ENCODE measurements at regions not wholly inside any gene's neighbourhood (a gene's known extent, or its start where the extent isn't known, plus 50 kb on each side); places are given as distances from the start of the nearest gene placed in this dataset.
"Not testable (repeated sequence)": the region's sequence is repeated elsewhere in the genome, so short reads cannot be mapped to it uniquely, and the experiment has no call there.

DNA sequence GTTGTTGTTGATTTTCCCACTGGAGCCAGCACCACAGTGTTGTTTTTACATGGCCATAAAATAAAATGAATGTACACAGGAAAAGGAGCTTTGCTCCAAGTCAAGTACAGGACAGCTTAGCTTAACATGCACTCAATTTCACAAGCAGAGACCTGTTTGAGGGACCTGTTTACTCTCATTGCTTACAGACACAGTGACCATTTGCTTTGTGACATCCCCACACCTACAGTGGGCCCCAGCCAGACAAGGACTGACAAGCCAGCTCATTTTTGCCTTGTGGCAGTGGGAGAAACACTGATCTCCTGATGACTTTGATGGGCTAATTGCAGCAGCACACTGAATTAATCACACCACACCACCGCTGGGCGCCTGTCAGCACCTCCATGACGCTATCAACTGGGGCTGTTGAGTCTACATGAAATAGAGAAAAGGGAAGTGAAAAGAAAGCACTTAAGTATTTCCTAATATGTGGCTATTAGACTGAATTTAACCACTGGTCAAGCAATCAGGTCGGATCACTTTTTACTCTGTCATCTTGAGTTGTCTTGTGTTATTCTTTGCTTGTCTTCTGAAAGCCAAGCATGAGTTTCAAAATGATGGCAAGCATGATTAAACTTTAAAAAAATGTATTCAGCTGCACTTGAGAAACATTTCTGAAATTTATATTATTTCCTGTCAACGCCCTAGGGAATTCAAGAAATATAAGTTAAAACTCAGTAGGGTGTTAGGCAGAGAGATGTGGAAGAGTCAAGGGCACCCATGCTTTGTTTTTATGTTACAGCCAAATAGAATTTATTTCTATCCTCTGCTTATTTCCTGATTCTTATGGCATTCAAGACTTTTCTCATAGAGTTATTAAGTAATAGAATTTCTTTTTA lies 557.7 kb downstream of the RAB28 start:
- no peak for DNase-seq

- DNase-seq: no peak
These were observed 559.3 kb downstream of the RAB28 start for GRCh38 chr4:12924728-12925320.

GRCh38 chr4:12924253-12924652 lies 559.9 kb downstream of the RAB28 start:
- no peak for DNase-seq

DNA sequence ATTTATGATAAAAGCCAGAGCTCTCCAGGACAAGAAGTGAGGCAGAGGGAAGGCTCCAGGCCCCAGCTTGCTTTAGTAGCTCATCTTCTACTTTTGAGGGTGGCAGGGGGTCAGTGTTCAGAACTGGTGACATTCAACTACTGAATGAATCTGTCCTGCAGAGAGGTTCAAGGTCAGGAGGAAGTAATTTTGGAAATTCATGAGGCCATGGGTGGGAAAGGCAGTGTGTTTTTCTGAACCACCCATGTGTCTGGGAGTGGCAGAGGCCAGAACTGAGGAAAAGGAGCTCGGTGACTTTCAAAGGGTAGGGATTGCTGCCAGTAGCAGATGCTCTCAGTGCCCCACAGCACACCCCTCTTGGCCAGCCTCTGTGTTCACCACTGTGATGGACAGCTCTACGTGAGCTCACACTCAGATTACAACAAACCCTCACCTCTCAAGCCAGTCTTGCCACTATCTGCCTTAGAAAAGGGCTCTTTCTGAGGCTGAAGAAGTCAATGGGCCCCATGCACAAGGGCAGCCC lies 571.2 kb downstream of the RAB28 start:
- no peak for DNase-seq

GRCh38 chr4:12911750-12912358 lies 572.3 kb downstream of the RAB28 start:
- DNase-seq: no peak

DNA sequence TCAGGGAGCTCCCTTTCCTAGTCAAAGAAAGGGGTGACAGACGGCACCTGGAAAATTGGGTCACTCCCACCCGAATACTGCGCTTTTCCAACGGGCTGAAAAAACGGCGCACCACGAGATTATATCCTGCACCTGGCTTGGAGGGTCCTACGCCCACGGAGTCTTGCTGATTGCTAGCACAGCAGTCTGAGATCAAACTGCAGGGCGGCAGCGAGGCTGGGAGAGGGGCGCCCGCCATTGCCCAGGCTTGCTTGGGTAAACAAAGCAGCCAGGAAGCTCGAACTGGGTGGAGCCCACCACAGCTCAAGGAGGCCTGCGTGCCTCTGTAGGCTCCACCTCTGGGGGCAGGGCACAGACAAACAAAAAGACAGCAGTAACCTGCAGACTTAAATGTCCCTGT lies 580.5 kb downstream of the RAB28 start:
- not testable (repeated sequence) for DNase-seq

GRCh38 chr4:12902735-12903134 lies 581.4 kb downstream of the RAB28 start:
- DNase-seq: no peak

- no peak for DNase-seq
These were observed 586.2 kb downstream of the RAB28 start for GRCh38 chr4:12897954-12898353.

DNA sequence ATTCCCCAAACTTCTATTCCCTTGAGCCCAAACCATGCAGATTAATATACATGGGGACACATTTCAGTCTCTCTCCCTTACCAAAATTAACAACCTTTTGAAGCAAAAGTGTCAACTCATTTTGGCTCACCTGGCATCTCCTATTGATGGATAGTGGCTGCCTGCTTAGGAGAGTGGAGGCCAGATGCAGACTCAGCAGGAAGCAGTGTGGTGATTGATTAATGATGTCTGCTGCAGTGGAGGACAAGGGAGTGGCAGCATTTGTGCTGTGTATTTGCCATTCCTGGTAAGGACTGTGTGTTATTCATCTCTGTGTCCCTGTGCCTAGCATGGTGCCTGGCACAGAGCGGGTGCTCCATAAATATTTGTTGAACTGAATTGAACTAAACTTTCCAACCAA lies 590.1 kb downstream of the RAB28 start:
- no peak for DNase-seq

DNA sequence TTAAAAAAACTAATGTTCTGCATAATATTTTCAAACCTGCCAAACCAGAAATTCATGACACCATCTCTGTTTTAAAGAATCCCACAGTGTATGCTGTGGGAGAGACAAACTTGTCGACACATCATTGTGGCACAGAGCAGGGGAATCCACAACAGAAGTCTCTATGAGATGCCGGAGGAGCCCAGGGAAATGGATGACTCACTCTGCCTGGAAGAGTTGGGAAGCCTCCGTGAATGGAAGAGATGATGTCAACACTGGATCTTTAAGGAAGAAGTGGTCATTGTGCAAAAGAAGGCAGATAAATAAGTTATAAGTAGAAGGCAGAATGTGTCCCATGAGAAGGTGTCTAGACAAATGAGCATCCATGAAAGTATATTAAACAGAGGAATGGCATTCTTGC lies 595.1 kb downstream of the RAB28 start:
- no peak for DNase-seq

DNA sequence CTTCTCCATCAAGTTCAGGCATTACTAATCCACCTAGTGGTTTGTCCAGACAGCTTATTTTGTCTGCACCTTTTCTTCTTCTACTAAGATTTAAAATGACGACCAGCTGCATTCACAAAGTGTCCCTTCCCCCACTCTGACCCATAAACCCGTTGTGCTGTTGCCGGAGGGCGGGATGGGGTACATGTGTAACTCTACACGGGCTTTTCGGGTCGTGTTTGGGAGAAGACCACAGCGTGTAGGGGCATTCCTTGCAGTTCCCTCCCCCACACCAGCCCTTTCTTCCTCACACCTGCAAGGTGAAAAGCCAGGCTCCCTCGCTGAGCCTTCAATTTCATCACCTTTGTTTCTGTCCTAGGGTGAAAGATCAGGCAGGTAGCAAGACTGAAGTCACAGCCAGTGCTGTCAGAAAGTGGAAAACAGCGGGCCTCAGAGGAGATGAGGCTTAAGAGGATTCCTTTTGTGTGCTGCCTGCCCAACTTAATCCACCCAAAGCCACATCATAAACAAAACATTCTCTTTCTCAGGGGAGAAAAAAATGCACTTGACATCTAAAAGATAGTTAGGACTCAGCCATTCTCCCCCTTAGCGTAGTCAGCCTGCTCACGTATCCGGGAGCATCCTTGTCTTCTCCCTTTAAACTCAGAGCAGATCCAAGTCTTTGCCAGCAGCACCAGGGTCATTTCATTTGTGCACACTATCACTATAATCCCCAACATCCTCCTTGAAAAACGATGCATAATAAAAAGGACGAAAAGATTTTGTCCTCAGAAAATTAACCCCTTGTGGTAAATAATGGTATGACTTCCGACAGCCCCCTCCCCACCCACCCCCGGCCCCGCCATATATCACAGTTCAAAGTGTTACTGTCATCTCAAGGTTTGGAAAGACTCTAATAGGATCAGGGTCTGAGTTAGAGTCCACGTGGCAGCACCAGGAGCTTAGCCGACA lies 599.0 kb downstream of the RAB28 start:
- DNase-seq: no peak

- no peak for DNase-seq
These were observed 602.1 kb downstream of the RAB28 start for GRCh38 chr4:12881945-12882584.

- no peak for DNase-seq
These were observed 603.3 kb downstream of the RAB28 start for GRCh38 chr4:12880844-12881243.

DNA sequence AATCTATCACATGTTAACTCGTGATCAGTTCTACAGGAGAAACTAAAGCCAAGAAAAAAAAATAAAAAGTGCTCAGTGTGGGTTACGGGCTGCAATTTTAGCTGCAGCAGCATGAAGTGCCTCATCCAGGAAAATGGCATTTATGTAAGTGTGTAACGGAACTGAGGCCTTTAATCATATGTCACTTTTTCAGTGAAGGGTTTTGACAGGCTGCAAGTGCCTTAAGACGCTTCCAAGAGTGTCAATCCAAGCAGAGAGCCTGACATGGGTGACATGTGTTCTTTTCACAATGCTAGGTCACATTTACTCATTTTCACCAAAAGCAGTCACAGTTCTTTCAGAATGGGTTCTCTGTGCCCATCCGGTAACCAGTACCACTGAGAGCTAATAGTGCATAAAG lies 604.6 kb downstream of the RAB28 start:
- DNase-seq: no peak

DNA sequence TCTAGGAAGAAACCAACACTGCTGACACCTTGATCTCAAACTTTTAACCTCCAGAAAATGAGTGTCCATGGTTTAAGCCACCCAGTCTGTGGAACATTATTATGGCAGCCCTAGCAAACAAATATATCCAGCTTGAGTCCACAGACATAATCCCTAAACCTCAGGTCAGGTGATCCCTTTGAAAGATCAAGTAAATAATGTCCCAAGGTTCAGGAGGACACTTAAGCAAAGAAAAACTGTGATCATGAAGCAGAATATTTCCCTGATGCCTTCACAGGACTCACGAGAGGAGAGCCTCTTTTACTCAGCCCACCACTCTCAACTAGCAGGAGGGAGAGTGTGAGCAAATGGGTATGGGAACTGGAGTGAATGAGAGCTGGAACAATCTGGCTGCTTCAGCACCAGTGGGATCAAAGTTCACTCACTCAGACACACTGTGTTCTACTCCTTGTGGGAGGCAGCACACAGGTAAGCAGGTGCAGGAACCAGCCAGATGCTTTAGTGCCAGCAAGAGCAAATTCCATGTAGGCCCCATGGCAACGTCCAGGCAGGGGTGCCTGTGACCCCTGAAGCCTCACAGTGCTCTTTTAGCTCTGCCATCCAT lies 608.4 kb downstream of the RAB28 start:
- no peak for DNase-seq

GRCh38 chr4:12873351-12873750 lies 610.8 kb downstream of the RAB28 start:
- DNase-seq: no peak

DNA sequence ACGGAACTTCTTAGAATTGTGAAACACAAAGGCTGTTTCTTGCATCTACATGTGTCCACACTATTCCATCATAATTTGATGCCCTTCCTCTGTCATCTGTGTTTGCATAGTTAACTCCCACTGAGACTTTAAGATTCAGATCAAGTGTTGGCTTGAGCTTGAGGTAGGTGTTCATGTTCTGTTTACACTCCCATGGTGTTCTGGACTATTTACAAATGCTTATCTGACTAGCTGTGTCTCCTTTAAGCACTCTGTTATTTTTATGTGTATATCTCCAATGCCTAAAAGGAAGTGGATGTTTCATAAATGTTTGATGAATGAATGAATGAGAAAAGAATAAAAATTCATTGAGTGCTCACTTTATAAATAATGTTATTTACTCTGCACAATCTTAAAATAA lies 622.7 kb downstream of the RAB28 start:
- DNase-seq: no peak

DNA sequence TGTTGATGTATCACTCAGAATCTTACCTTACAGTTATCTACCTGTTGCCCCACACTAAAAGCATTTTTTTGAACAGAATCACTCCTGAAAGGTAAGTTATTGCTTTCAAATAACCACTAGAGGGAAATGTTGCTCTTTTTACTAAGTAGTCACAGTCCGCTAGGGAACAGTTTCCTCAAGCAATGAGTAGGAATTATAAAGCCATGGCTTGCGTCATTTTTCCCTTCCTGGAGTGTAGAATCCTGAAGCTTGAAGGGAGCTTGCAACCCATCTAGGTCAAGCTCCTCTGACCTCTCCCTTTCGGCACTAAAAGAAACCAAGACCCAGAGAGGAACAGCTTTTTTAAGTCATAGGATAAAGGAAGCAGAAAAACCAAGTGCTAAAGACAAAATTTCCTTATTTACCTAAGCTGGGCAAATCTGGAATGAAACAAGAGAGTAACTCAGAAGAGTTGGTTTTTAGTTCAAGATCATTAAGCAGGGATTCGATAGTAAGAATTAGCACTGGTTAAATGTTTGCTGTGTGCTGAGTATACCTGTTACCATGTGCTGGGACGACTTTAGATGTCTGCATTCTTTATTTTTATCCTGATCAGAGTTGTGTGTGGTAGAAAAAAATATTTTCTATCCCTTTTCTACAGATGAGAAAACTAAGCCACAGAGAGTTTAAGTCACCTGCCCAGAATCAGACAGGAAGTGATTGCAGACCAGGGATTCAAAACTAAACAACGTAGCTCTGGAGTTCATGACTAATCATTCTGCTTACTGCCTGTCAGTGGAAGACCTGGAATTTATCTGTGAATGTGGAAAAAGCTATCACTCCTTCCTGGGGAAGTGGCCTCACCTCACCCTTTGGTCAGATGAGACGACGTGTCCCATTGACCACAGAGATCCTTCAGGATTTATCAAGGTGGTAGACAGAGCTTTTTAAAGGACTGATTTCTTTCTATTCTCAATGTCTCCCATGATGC lies 631.5 kb downstream of the RAB28 start:
- peak; percentile 73 for DNase-seq

GRCh38 chr4:12846368-12846767 lies 637.8 kb downstream of the RAB28 start:
- DNase-seq: no peak

DNA sequence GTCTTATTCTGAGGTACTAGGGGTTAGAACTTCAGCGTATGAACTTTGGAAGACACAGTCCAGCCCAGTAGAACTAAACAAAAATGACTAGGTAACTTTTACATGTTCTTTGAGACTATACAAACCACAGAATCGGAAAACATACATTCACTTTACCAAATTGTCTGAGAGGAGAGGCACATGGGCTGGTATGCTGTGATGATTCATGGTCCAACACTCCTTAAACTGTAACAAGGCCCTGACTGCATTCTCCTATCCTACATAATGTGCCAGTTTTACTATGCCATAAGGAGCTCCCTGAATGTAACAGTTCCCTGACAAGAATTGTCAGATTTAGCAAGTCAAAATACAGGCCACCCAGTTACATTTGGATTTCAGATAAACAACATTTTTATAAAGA lies 640.0 kb downstream of the RAB28 start:
- DNase-seq: no peak

DNA sequence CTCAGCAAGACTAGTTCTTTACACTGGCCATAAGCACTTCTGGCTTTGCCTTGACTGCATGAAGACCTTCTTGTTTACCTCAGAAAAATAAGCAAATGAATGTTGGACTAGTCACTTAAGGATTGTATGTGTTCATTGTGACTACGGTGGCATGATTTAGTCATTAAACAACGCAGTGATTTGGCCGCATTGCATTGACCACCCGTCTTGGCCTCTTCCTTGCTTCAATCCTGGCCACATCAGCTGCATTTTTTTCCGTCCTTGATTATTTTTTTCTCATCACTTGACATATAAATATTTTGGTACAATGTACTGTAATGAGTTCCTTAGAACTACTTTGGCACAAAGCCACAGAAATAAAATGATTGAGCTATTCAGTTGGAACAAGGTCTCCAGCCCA lies 656.2 kb downstream of the RAB28 start:
- DNase-seq: no peak
